Esophagus muscularis mucosa (tissue), 4 donors: ENCODE measurements at regions not wholly inside any gene's neighbourhood (a gene's known extent, or its start where the extent isn't known, plus 50 kb on each side); places are given as distances from the start of the nearest gene placed in this dataset.

Experiments
- DNase-seq: peaks from one replicate; pipeline ENCODE4 v3.0.0-alpha.2; 2017; ENCODE audit errors: extremely low spot score
- H3K27ac ChIP-seq, 4 donors: fragments of 200-600 bp; sonication (generic); replicated peaks in 1 of 4; 1 replicate in 3 of 4; 2 replicates in 1 of 4; pipeline ENCODE4 v1.5.1; 2016 to 2019; ENCODE audit warnings: mild to moderate bottlenecking in 1 of 4
- H3K27me3 ChIP-seq, 4 donors: fragments of 200-600 bp; sonication (generic); one replicate each; pipeline versions ENCODE4 v1.5.1 to v1.6.0; 2016 to 2019
- H3K36me3 ChIP-seq, 4 donors: fragments of 200-600 bp; sonication (generic); one replicate each; pipeline ENCODE4 v1.5.1; 2016 to 2019
- H3K4me1 ChIP-seq, 4 donors: fragments of 200-600 bp; sonication (generic); one replicate each; pipeline ENCODE4 v1.5.1; 2016 to 2019
- H3K4me3 ChIP-seq, 4 donors: fragments of 200-600 bp; sonication (generic); 1 replicate in 2 of 4; 2 replicates in 2 of 4; pipeline ENCODE4 v1.5.1; 2016 to 2019; ENCODE audit warnings: mild to moderate bottlenecking in 4 of 4, moderate library complexity in 1 of 4
- H3K9me3 ChIP-seq, 4 donors: fragments of 200-600 bp; sonication (generic); 1 replicate in 3 of 4; 2 replicates in 1 of 4; pipeline ENCODE4 v1.5.1; 2016 to 2019
- CTCF ChIP-seq, 3 experiments: fragments of 200-600 bp in 2 of 3; fragments of 450-650 bp in 1 of 3; sonication (generic) in 2 of 3; IDR thresholded peaks; one replicate each; pipeline ENCODE4 v1.5.1; 2017 to 2019; ENCODE audit warnings: antibody characterized with exemption in 3 of 3, mild to moderate bottlenecking in 2 of 3, moderate library complexity in 1 of 3
- EP300 ChIP-seq: sonication (generic); formaldehyde crosslinking; IDR thresholded peaks from one replicate; pipeline ENCODE4 v1.6.1; 2017; ENCODE audit warnings: antibody characterized with exemption
- POLR2A ChIP-seq: fragments of 450-650 bp; IDR thresholded peaks from one replicate; pipeline ENCODE4 v1.6.1; 2017; ENCODE audit warnings: antibody characterized with exemption, moderate library complexity, mild to moderate bottlenecking, low read depth
- POLR2AphosphoS5 ChIP-seq, 2 donors: sonication (generic); formaldehyde crosslinking; IDR thresholded peaks; one replicate each; pipeline ENCODE4 v1.6.1; 2017; ENCODE audit warnings: antibody characterized with exemption in 2 of 2
- WGBS: methylation state at CpG from one replicate; pipeline ENCODE4 v1.1.5; 2018; 5-methylcytosine and 5-hydroxymethylcytosine counted together
- intact Hi-C: fragments of 100-400 bp; cut with DNase I; formaldehyde crosslinking; loops from one replicate; pipeline ENCODE4 v1.15.1; 2023

- Histone ChIP-seq H3K4me1 (no peaks in the 10 kb centered on the region), H3K27ac (no peak overlapping the region), H3K27me3 (no peaks in the 10 kb centered on the region), H3K36me3 (no peaks in the 10 kb centered on the region), H3K4me3 (no peak overlapping the region), H3K9me3 (no peaks in the 10 kb centered on the region)
- intact Hi-C loops = no loop called here
- TF ChIP-seq POLR2A = no peak
- TF ChIP-seq CTCF (IDR thresholded peaks at IDR 0.05) = no peak
- no peak for DNase-seq
Measured at GRCh38 chr2:188013767-188014166, 277.9 kb upstream of the GULP1 start.

GRCh38 chr2:188016917-188017316 is 274.8 kb upstream of the GULP1 start:
- TF ChIP-seq EP300 (no peak), POLR2A (no peak), POLR2AphosphoS5 (IDR thresholded peaks at IDR 0.05) (no peak), CTCF (IDR thresholded peaks at IDR 0.05) (no peak)
- Histone ChIP-seq H3K27ac (no peak overlapping the region), H3K36me3 (no peaks in the 10 kb centered on the region), H3K4me1 (no peaks in the 10 kb centered on the region), H3K9me3 (no peaks in the 10 kb centered on the region), H3K4me3 (no peak overlapping the region), H3K27me3 (no peaks in the 10 kb centered on the region)
- 87% methylated on average over 3 of the region's 3 CpGs for WGBS
- no peak for DNase-seq
- intact Hi-C loops = no loop called here

GRCh38 chr2:188022389-188022788 is 269.3 kb upstream of the GULP1 start:
- no peak overlapping the region for H3K27ac ChIP-seq
- TF ChIP-seq CTCF (IDR thresholded peaks at IDR 0.05) (no peak), EP300 (no peak), POLR2AphosphoS5 (IDR thresholded peaks at IDR 0.05) (no peak), POLR2A (no peak)
- H3K27me3 ChIP-seq = no peaks in the 10 kb centered on the region
- no peaks in the 10 kb centered on the region for H3K9me3 ChIP-seq
- no peak for DNase-seq
- H3K36me3 ChIP-seq = no peaks in the 10 kb centered on the region
- WGBS = 67% methylated on average over 2 of the region's 2 CpGs
- H3K4me3 ChIP-seq = no peak overlapping the region
- no peaks in the 10 kb centered on the region for H3K4me1 ChIP-seq
- intact Hi-C loops = no loop called here

- no peak for DNase-seq
- no peaks in the 10 kb centered on the region for H3K27me3 ChIP-seq
- intact Hi-C loops = no loop called here
- H3K36me3 ChIP-seq = no peaks in the 10 kb centered on the region
- 92% methylated on average over 1 of the region's 1 CpG for WGBS
- H3K4me3 ChIP-seq = no peak overlapping the region
- H3K27ac ChIP-seq = no peak overlapping the region
- no peaks in the 10 kb centered on the region for H3K9me3 ChIP-seq
- H3K4me1 ChIP-seq = no peaks in the 10 kb centered on the region
- TF ChIP-seq EP300 (no peak), CTCF (IDR thresholded peaks at IDR 0.05) (no peak), POLR2A (no peak), POLR2AphosphoS5 (IDR thresholded peaks at IDR 0.05) (no peak)
Measured at GRCh38 chr2:188023035-188023434, 268.6 kb upstream of the GULP1 start.

GRCh38 chr2:188024811-188025210 is 266.9 kb upstream of the GULP1 start:
- Histone ChIP-seq H3K9me3 (no peaks in the 10 kb centered on the region), H3K27me3 (no peaks in the 10 kb centered on the region), H3K4me3 (no peak overlapping the region), H3K36me3 (no peaks in the 10 kb centered on the region), H3K27ac (no peak overlapping the region), H3K4me1 (no peaks in the 10 kb centered on the region)
- no peak for TF ChIP-seq CTCF (IDR thresholded peaks at IDR 0.05)
- no peak for DNase-seq
- intact Hi-C loops = no loop called here
- WGBS = 34% methylated on average over 1 of the region's 1 CpG
